AG04449 (cell line): ENCODE measurements at regions not wholly inside any gene's neighbourhood (a gene's known extent, or its start where the extent isn't known, plus 50 kb on each side); places are given as distances from the start of the nearest gene placed in this dataset.
"Not testable (repeated sequence)": the region's sequence is repeated elsewhere in the genome, so short reads cannot be mapped to it uniquely, and the experiment has no call there.

Source experiments
- CTCF ChIA-PET: fragments of 350-600 bp; formaldehyde crosslinking; extraction: SDS; loops from one replicate; lab custom pipeline; 2021; ENCODE audit warnings: antibody characterized with exemption; lab: Yijun Ruan, JAX
- POLR2A ChIA-PET: fragments of 400-600, 350-600 bp; formaldehyde crosslinking; extraction: SDS; loops from one replicate; lab custom pipeline; 2020; ENCODE audit warnings: antibody characterized with exemption, inconsistent platforms; lab: Yijun Ruan, JAX
- DNase-seq: peaks from one replicate; pipeline ENCODE4 v3.0.0-alpha.2; 2010; ENCODE audit warnings: low read depth, low spot score
- H3K4me3 ChIP-seq: 2 replicates; pipeline ENCODE4 v1.5.1; 2011; ENCODE audit warnings: low read depth, mild to moderate bottlenecking, control low read depth, low read length
- TF ChIP-seq, protein P1 (sequence below): IDR thresholded peaks from one replicate; pipeline ENCODE4 v1.5.1; 2011; ENCODE audit warnings: mild to moderate bottlenecking, moderate library complexity, low read length, control low read depth, inconsistent platforms; ENCODE audit not compliant: insufficient read depth; ENCODE audit errors: missing control alignments

DNA sequence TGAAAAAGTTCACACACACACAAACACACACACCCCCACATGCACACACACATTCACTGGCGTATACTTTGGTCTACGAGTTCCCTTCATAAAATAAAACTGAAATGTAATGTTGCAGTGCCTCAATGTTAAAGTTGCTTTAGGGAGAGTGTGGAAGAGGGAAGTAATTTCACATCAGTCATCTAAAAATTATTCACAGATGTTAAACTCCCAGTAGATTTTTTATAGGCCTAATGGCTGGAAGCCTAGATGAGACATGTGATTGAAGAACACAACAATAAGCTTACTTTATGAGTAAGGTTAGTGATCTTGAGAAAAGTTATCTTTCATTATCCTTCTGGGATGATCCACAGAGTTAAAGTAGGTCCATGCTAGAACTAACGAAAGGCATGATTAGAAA, 506.7 kb upstream of the CNTNAP5 start:
- ChIA-PET CTCF (no interaction called here), POLR2A (no interaction called here)
- TF ChIP-seq, protein P1, sequence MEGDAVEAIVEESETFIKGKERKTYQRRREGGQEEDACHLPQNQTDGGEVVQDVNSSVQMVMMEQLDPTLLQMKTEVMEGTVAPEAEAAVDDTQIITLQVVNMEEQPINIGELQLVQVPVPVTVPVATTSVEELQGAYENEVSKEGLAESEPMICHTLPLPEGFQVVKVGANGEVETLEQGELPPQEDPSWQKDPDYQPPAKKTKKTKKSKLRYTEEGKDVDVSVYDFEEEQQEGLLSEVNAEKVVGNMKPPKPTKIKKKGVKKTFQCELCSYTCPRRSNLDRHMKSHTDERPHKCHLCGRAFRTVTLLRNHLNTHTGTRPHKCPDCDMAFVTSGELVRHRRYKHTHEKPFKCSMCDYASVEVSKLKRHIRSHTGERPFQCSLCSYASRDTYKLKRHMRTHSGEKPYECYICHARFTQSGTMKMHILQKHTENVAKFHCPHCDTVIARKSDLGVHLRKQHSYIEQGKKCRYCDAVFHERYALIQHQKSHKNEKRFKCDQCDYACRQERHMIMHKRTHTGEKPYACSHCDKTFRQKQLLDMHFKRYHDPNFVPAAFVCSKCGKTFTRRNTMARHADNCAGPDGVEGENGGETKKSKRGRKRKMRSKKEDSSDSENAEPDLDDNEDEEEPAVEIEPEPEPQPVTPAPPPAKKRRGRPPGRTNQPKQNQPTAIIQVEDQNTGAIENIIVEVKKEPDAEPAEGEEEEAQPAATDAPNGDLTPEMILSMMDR, result no peak
- no peak for DNase-seq
- no peak overlapping the region for H3K4me3 ChIP-seq

DNA sequence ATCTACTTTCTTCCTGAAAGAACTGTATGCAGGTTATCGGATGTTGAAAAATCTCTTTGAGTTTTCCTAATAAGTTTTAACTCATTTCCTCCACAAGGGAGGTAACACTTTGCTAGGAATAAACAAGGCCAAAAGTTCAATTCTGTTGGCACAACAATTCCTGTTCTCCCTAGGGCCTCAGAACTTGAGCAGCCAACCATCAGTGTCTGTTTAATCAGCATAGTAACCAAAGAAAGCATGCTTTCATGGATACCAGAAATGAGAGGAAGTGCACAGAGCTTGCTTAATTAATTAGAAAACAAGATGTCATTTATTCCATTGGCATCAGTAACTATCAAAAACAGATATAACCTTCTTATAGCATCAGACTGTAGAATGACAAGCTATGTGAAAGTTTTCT, 503.2 kb upstream of the CNTNAP5 start:
- POLR2A ChIA-PET, result no interaction called here
- TF ChIP-seq, protein P1, result no peak
- CTCF ChIA-PET, result no interaction called here
- DNase-seq, result no peak
- no peak overlapping the region for H3K4me3 ChIP-seq

DNA sequence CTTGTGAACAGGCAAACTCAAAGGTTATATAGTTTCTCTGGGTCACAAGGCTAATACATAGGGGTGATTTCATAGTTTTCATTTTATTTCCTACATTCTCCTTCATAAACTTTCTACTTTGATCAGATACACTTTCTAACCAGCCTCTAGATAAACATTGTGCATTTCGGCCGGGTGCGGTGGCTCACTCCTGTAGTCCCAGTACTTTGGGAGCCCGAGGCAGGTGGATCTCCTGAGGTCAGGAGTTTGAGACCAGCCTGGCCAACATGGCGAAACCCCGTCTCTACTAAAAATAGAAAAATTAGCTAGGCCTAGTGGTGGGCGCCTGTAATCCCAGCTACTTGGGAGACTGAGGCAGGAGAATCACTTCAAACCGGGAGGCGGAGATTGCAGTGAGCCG, 502.6 kb upstream of the CNTNAP5 start:
- POLR2A ChIA-PET, H3K4me3 ChIP-seq, CTCF ChIA-PET, DNase-seq: not testable (repeated sequence)

DNA sequence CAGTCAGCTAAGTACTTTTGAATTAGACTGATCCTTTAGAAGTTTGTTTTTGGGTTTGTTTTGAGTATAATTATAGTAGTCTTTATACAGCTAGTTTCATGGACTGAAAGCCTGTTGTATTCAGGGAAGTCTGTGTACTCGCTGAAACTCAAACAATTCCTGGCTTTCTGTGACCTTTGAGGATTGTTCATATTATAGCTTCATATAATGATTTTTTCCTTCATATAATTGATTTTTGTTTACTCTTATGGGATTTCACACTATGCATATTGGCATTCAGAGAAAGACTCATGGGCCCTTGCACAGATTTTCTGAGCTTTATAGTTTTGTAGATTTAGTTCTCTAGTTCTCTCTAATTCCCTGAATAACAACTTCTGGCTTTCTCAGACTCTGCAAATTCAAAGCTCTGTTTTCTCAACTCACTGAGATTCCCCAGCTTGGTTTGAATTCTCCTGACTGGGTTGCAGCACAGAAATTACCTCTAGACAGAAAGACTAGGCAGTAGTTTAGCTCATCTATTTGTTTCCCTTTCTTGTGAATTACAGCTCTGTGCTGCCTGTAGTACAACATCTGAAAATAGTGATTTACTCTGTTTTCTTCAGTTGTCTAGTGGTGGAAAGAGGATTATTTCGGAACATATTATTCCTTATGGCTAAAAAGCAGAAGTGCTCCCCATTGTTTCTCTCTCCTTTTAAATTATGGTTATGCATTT, 495.9 kb upstream of the CNTNAP5 start:
- TF ChIP-seq, protein P1, result no peak
- ChIA-PET CTCF (no interaction called here), POLR2A (no interaction called here)
- no peak overlapping the region for H3K4me3 ChIP-seq
- no peak for DNase-seq

DNA sequence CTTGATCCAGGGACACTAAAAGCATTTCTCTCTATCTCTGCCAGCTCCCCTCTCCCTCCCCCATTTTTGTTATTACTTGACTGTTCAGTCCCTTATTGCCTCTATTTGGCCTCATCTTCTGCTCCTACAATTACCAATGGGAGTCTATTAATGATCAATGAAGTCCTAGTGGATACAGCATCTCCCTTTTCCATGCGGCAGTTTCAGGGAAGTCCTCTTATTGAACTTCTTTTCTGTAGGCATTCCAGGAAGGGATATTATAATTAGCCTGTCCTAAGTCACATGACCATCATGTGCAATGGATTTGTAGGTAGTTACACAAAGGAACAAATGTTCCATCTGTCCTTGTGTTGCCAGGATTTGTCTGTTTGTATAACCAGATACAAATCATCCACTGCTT, 495.1 kb upstream of the CNTNAP5 start:
- ChIA-PET CTCF (no interaction called here), POLR2A (no interaction called here)
- no peak for DNase-seq
- H3K4me3 ChIP-seq, result no peak overlapping the region
- TF ChIP-seq, protein P1, result no peak

DNA sequence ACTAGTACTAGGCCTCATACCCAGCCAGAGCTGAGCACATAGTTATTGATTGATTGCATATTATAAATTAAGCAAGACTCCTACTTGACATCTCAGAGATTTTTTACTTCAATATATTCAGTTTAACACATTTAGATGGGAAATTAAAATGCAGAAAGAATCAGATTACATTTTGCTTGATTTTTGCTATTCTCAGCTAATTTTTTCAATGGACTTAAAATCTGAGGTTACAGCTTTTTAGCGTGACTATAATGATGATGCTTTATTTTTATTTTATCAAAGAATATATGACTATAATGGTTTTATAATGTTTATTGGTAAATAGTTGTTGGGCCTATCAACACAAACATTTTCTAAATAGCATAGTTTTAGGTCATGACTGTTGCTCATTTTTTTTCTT, 493.0 kb upstream of the CNTNAP5 start:
- DNase-seq, result no peak
- POLR2A ChIA-PET, result no interaction called here
- TF ChIP-seq, protein P1, result no peak
- H3K4me3 ChIP-seq, result no peak overlapping the region
- CTCF ChIA-PET, result no interaction called here

DNA sequence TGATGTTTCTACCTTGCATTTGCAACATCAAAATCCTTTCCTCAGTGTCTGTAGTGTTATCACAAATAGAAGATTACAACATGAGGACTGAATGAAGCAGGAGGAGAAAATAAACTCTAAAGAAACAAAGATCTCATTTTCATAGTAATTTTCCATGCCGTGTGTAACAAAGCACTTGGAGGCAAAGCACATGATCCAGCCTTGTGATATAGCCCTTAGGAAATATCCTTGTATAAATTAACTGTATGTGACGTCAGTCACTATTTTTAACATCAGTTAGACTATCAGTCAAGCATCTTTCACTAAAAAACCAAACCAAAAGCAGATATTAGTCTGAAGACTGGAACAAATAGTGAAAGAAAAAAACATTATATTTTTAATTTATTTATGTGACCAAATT, 492.1 kb upstream of the CNTNAP5 start:
- CTCF ChIA-PET, result no interaction called here
- no peak overlapping the region for H3K4me3 ChIP-seq
- POLR2A ChIA-PET, result no interaction called here
- DNase-seq, result no peak
- TF ChIP-seq, protein P1, result no peak
